GM19023 (cell line): ENCODE measurements at regions not wholly inside any gene's neighbourhood (a gene's known extent, or its start where the extent isn't known, plus 50 kb on each side); places are given as distances from the start of the nearest gene placed in this dataset.

Source experiments
- ATAC-seq: cut with Tn5 transposase; IDR thresholded peaks from one replicate; pipeline ENCODE4 v1.9.1; 2021; ENCODE audit warnings: mild to moderate bottlenecking, moderate library complexity; ENCODE audit not compliant: unreplicated experiment

DNA sequence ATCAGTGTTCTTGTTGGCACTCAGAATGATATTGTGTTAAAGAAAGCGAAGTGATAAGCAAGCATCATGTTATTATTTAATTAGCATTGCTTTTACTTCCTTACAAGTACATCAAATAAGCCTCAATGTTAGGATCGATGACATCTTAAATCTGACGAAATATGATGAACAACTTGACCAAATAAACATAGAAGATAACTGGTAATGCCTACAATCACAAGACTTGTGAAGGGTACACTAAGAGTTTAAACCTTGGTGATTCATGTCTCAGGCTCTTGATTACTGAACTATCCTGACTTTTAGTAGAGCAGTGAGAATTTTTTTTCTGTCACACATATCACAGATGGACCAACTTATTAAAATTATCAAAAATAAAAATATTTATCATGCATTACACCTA lies 500.8 kb upstream of the ZEB2 start:
- no peak for ATAC-seq

GRCh38 chr2:145020139-145020538 lies 500.2 kb upstream of the ZEB2 start:
- no peak for ATAC-seq

DNA sequence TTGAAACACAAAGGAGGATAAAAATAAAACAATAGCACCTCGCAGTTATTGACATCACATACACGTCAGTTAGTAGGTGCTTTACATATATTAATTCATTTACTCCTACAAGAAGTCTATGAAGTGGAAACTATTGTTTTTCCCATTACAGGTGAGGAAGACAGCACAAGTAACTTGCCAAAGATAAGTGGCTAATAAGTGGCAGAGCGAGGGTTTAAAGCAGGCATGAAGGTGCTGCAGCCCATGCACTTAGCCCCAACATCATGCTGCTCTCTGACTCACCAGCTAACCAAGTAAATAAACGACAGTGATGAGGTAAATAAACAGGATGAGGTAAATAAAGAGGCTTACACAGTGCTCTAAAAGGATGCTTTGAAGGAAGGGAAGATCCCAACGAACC lies 498.6 kb upstream of the ZEB2 start:
- ATAC-seq, result no peak

- ATAC-seq, result no peak
Observed at GRCh38 chr2:145017149-145017548, 497.2 kb upstream of the ZEB2 start.

DNA sequence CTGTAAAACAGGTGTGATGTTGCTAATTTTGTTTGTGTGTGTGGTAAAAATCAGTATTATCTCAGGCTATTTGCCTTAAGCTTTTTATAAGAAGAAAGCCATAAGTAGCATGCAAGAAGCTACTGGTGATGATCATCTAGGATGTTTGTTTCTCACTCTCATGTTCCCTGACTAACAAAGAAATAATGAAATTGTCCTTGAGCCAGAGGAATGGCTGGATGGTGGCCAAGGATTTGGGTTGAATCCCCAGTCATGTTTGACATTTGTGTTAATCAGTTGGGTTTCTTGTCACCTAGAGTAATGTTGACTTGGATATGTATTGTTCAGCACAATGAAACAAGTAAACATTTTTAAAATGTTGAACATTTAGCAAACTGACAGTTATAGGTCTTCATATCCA lies 496.8 kb upstream of the ZEB2 start:
- ATAC-seq, result no peak

- no peak for ATAC-seq
Observed at GRCh38 chr2:145015561-145015960, 495.6 kb upstream of the ZEB2 start.

DNA sequence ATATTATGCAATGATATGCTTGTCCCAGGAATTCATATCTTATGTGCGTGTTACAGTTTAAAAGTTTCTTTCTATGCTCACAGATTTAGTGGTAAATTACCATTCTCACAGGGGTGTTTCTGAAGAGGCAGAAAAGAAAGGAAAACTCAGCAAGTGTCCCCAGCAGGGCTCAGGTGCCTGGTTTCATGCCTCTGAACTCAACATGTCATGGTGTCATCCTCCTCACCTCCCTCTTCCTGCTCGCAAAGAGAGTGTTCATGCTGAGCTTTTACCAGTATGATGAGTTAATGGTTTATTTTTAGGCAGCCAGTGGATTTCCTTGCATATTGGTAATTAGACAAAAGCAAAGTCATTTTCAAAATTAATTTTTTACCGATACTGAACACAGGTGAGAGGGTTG lies 492.9 kb upstream of the ZEB2 start:
- ATAC-seq, result no peak

- ATAC-seq, result no peak
Observed at GRCh38 chr2:145012214-145012670, 492.3 kb upstream of the ZEB2 start.

GRCh38 chr2:145010635-145011034 lies 490.7 kb upstream of the ZEB2 start:
- ATAC-seq, result no peak

- ATAC-seq, result no peak
Observed at GRCh38 chr2:145007960-145008263, 488.0 kb upstream of the ZEB2 start.

DNA sequence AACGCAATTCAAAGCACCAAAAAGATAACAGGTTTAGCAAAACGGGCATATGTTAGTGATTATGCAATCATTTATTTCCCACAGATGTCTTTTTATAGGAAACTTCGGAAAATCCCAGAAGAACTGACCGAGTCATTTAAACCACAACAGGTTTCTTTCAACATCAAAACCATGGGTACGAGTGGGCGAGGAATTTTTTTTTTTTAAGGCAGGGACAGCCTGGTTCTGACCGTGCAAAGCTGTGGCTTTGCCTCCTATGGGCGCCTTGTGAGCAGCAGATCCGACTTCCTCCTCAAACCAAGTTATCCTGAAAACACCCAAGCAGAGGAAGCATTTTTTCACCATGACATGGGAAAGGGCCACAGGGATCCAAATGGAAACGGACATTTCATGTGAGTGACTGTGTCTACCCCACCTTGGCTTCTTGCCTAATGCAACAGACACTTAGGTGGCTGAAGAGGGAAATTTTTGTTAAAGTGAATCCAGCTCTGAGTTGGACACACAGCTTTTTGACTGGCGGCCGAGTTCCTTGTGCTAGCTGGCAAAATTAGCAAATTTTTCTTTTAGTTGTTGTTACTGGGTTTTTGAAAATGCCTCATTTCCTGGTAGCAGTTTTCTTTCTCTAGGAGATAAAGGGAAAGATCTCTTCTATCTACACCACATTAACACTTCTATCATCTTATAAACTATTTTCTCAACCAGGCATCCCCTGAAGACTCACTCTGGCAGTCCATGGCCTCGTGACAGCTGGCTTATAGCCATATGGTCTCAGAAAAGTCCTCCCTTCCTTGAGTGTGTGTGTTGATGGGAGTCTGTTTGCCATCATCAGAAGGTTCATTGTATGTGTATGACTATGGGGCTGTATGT lies 487.4 kb upstream of the ZEB2 start:
- no peak for ATAC-seq

GRCh38 chr2:145002624-145003023 lies 482.7 kb upstream of the ZEB2 start:
- ATAC-seq, result no peak

DNA sequence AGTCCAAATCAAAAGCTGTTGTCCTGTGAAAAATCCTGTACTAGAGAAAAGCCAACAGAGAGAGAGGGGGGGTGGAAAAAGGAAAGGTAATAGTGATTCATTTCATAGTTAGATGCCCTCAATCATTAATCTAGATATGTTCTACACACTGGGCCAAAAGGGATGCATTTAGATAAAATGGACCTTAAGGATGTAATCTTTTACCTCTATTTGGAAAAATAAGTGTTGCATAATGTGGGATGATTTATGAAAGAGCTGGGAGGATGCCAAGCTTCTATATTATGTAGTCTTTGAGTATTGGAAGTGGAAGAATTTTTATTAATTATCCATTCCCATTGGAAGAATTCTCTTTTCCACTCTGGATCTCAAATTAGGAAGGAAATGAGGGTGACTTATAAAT lies 480.5 kb upstream of the ZEB2 start:
- ATAC-seq, result no peak

DNA sequence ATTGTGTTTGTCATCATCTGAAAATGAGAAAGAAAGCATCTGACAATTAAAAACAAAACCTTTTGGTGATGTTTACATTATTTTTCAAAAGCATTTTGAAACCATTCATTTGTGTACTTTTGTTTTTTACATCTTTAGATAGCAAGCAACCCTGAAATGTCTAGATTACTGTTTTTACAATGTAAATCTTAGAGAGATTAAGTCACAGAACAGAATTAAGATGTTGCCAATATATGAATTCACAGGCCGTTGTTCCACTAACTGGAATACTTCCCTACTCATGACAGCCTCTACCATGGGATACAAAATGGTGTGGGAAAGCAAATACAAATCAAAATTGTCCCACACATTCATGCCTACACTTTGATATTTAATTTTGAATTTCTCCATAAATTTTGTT lies 480.0 kb upstream of the ZEB2 start:
- no peak for ATAC-seq

- no peak for ATAC-seq
Observed at GRCh38 chr2:144999071-144999875, 479.4 kb upstream of the ZEB2 start.

GRCh38 chr2:144998435-144998834 lies 478.5 kb upstream of the ZEB2 start:
- ATAC-seq, result no peak

- ATAC-seq, result no peak
Observed at GRCh38 chr2:144996225-144996795, 476.4 kb upstream of the ZEB2 start.

DNA sequence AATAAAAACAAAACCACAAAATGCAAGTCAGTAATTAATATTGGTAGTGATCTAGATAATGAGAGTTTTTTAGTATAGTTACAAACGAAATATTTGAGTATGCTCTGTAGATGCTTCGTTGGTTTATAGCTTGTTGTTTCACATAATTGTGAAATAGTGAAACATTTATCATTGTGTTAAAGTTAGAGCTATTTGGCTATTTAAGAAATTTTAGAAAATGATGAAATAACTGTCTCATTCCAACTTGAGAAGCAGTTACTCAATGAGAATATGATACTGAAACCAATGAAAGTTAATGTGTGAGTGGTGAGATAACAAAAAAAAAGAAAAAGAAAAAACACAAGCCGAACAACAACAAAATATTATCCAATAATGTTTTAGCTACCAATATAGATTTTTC lies 475.6 kb upstream of the ZEB2 start:
- no peak for ATAC-seq

DNA sequence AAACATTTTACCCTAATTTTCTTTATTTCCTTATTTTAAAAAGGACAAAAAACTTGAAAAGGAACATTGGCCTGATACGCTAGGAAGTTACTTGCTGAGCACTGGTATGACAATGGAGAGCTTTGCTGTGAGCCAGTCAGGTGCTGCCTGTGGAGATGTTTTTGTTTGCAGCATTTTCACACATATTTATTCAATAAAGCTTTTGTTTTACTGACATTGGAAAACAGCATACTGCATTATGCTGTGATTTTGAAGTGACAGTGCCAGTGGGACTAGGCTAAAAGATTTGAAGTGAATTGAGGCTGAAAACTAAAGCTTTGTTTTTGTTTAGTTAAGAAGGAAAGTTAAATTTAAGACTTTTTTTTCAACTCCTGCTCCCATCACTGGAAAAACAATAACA lies 470.7 kb upstream of the ZEB2 start:
- ATAC-seq, result no peak

DNA sequence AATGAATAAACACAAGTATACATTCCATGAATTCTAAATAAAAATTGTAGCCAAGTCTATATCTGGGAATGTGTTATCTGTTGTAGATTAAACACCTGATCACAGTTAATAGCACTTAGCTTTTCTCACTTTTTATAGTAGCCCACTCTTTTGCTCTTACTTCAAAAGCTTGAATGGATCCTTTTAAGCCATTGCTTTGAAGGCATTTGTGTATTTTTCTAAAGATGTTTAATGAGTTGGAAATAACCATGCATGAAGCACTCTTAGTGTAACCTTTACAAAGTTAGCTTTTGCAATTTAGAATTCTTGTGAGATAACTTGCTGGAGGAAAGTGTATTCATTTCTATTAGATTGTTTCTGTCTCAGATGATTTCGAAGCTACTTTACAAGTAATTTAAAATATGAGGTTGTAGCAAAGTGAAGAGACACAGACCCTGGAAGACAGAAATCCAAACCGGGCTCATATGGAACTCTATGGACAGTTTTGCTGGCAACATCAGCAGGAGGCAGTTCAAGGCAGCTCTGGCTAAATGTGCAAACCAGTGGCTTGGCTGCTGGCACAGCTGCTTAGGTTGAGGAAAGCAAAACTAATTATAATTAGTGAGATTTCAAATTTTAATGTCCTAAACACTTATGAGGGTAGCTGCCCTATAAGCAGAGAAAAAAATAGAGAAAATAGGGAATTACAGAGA lies 469.8 kb upstream of the ZEB2 start:
- no peak for ATAC-seq

- no peak for ATAC-seq
Observed at GRCh38 chr2:144988591-144988990, 468.7 kb upstream of the ZEB2 start.
